Uterus (tissue), 2 donors: ENCODE measurements at regions not wholly inside any gene's neighbourhood (a gene's known extent, or its start where the extent isn't known, plus 50 kb on each side); places are given as distances from the start of the nearest gene placed in this dataset.

Experiments used
- POLR2A ChIP-seq, 2 donors: fragments of 450-650 bp; IDR thresholded peaks; one replicate each; pipeline ENCODE4 v1.6.1; 2016; ENCODE audit warnings: antibody characterized with exemption in 2 of 2, mild to moderate bottlenecking in 1 of 2, moderate library complexity in 1 of 2
- TF ChIP-seq, protein P1 (sequence below), 4 experiments: fragments of 200-600 bp in 2 of 4; fragments of 450-650 bp in 2 of 4; sonication (generic) in 2 of 4; IDR thresholded peaks; one replicate each; pipeline ENCODE4 v1.5.1; 2016 to 2019; ENCODE audit warnings: antibody characterized with exemption in 4 of 4, mild to moderate bottlenecking in 2 of 4, moderate library complexity in 1 of 4

DNA sequence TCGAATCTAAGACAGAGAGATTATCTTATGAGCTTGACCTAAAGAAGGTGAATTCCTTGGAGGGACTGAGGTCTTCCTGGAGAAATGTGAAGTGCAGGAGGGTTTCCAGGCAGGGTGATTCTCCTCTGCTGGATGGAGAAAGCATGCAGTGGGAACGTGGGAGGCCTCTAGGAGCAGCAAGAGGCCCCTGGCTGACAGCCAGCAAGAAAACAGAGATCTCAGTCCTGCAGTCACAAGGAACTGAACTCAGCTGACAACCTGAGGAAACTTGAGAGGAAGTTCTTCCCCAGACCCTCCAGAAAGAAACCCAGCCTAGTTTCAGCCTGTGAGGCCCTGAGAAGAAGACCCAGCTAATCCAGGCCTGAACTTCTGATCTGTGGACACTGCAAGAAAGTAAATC lies 345.9 kb downstream of the FAM72C start:
- TF ChIP-seq, protein P1, sequence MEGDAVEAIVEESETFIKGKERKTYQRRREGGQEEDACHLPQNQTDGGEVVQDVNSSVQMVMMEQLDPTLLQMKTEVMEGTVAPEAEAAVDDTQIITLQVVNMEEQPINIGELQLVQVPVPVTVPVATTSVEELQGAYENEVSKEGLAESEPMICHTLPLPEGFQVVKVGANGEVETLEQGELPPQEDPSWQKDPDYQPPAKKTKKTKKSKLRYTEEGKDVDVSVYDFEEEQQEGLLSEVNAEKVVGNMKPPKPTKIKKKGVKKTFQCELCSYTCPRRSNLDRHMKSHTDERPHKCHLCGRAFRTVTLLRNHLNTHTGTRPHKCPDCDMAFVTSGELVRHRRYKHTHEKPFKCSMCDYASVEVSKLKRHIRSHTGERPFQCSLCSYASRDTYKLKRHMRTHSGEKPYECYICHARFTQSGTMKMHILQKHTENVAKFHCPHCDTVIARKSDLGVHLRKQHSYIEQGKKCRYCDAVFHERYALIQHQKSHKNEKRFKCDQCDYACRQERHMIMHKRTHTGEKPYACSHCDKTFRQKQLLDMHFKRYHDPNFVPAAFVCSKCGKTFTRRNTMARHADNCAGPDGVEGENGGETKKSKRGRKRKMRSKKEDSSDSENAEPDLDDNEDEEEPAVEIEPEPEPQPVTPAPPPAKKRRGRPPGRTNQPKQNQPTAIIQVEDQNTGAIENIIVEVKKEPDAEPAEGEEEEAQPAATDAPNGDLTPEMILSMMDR (IDR thresholded peaks at IDR 0.05) = no peak
- TF ChIP-seq POLR2A (IDR thresholded peaks at IDR 0.05) = no peak
